H9 (cell line): ENCODE measurements at regions not wholly inside any gene's neighbourhood (a gene's known extent, or its start where the extent isn't known, plus 50 kb on each side); places are given as distances from the start of the nearest gene placed in this dataset.

ENCODE experiments used
- DNase-seq: peaks from one replicate; pipeline ENCODE4 v3.0.0-alpha.2; 2017
- H2AFZ ChIP-seq: one replicate; pipeline ENCODE4 v1.6.1; 2013; ENCODE audit warnings: mild to moderate bottlenecking, low read length, control low read depth, moderate library complexity
- H2AK5ac ChIP-seq: 2 replicates; pipeline ENCODE4 v1.6.1; 2013; ENCODE audit warnings: low read length, control low read depth, mixed read lengths; ENCODE audit not compliant: insufficient read length
- H2BK120ac ChIP-seq: one replicate; pipeline ENCODE4 v1.6.1; 2013; ENCODE audit warnings: low read depth, mild to moderate bottlenecking, low read length, control low read depth, inconsistent platforms; ENCODE audit not compliant: poor library complexity, severe bottlenecking
- H2BK12ac ChIP-seq: 2 replicates; pipeline ENCODE4 v1.6.1; 2013; ENCODE audit warnings: low read length, control low read depth, mixed read lengths, low read depth; ENCODE audit not compliant: insufficient read length
- H2BK15ac ChIP-seq: 2 replicates; pipeline ENCODE4 v1.6.1; 2013; ENCODE audit warnings: low read depth, low read length, control low read depth
- H2BK20ac ChIP-seq: one replicate; pipeline ENCODE4 v1.6.1; 2013; ENCODE audit warnings: low read depth, mild to moderate bottlenecking, low read length, control low read depth, inconsistent platforms; ENCODE audit not compliant: poor library complexity, severe bottlenecking
- H2BK5ac ChIP-seq: 2 replicates; pipeline ENCODE4 v1.6.1; 2013; ENCODE audit warnings: low read length, control low read depth, mixed read lengths; ENCODE audit not compliant: insufficient read length
- H3K14ac ChIP-seq: 2 replicates; pipeline ENCODE4 v1.6.1; 2013; ENCODE audit warnings: low read length, control low read depth; ENCODE audit not compliant: insufficient read depth
- H3K18ac ChIP-seq: 2 replicates; pipeline ENCODE4 v1.6.1; 2013; ENCODE audit warnings: low read depth, mild to moderate bottlenecking, mixed read lengths, low read length, control low read depth; ENCODE audit not compliant: insufficient read length
- H3K23ac ChIP-seq: 2 replicates; pipeline ENCODE4 v1.6.1; 2013; ENCODE audit warnings: low read length, control low read depth, mixed read lengths, low read depth; ENCODE audit not compliant: insufficient read length
- H3K23me2 ChIP-seq: 2 replicates; pipeline ENCODE4 v1.6.1; 2013; ENCODE audit warnings: low read depth, mild to moderate bottlenecking, mixed read lengths, low read length, control low read depth; ENCODE audit not compliant: insufficient read length, poor library complexity, severe bottlenecking
- H3K27ac ChIP-seq: 2 replicates; pipeline ENCODE4 v1.5.1; 2013; ENCODE audit warnings: low read length, control low read depth, mixed read lengths, low read depth; ENCODE audit not compliant: insufficient read length
- H3K27me3 ChIP-seq: 2 replicates; pipeline ENCODE4 v1.6.1; 2013; ENCODE audit warnings: low read length, control low read depth, inconsistent platforms; ENCODE audit not compliant: insufficient read depth
- H3K4ac ChIP-seq: 2 replicates; pipeline ENCODE4 v1.6.1; 2013; ENCODE audit warnings: low read depth, mild to moderate bottlenecking, control low read depth, inconsistent platforms, low read length, moderate library complexity
- H3K4me1 ChIP-seq: 2 replicates; pipeline ENCODE4 v1.6.1; 2013; ENCODE audit warnings: low read length, control low read depth, inconsistent platforms; ENCODE audit not compliant: insufficient read depth
- H3K4me2 ChIP-seq: 2 replicates; pipeline ENCODE4 v1.6.1; 2013; ENCODE audit warnings: low read length, control low read depth, mixed read lengths; ENCODE audit not compliant: insufficient read length, insufficient read depth
- H3K56ac ChIP-seq: 2 replicates; pipeline ENCODE4 v1.6.1; 2013; ENCODE audit warnings: low read depth, mild to moderate bottlenecking, mixed read lengths, low read length, control low read depth; ENCODE audit not compliant: insufficient read length
- H3K79me1 ChIP-seq: 2 replicates; pipeline ENCODE4 v1.6.1; 2013; ENCODE audit warnings: low read depth, mild to moderate bottlenecking, moderate library complexity, low read length, control low read depth, inconsistent platforms; ENCODE audit not compliant: insufficient read depth, poor library complexity, severe bottlenecking
- H3K79me2 ChIP-seq: 2 replicates; pipeline ENCODE4 v1.6.1; 2013; ENCODE audit warnings: low read length, control low read depth, inconsistent platforms; ENCODE audit not compliant: insufficient read depth
- H3K9ac ChIP-seq: 2 replicates; pipeline ENCODE4 v1.6.1; 2013; ENCODE audit warnings: low read length, control low read depth, mixed read lengths; ENCODE audit not compliant: insufficient read length; ENCODE audit errors: extremely low read depth
- H3K9me3 ChIP-seq: one replicate; pipeline ENCODE4 v1.6.1; 2013; ENCODE audit warnings: low read depth, low read length, inconsistent platforms; ENCODE audit not compliant: control insufficient read depth
- H3T11ph ChIP-seq: one replicate; pipeline ENCODE4 v1.6.1; 2013; ENCODE audit warnings: mild to moderate bottlenecking, low read length, control low read depth, inconsistent platforms
- H4K20me1 ChIP-seq: one replicate; pipeline ENCODE4 v1.6.1; 2013; ENCODE audit not compliant: control insufficient read depth, insufficient read length, insufficient read depth
- H4K5ac ChIP-seq: 2 replicates; pipeline ENCODE4 v1.6.1; 2013; ENCODE audit warnings: low read depth, mild to moderate bottlenecking, mixed read lengths, low read length, control low read depth; ENCODE audit not compliant: insufficient read length
- H4K8ac ChIP-seq: replicated peaks from 2 replicates; pipeline ENCODE4 v1.6.1; 2013; ENCODE audit warnings: low read length, control low read depth, mixed read lengths, low read depth; ENCODE audit not compliant: insufficient read length
- H4K91ac ChIP-seq: 2 replicates; pipeline ENCODE4 v1.6.1; 2013; ENCODE audit warnings: low read depth, mild to moderate bottlenecking, moderate library complexity, mixed read lengths, low read length, control low read depth; ENCODE audit not compliant: insufficient read length
- H3K27ac Mint-ChIP-seq, 3 experiments: 2 replicates in 2 of 3; 3 replicates in 1 of 3; pipeline ENCODE4 v1.8.0; 2020 to 2021; ENCODE audit warnings: mixed read lengths in 3 of 3, mild to moderate bottlenecking in 1 of 3, moderate library complexity in 1 of 3
- H3K27me3 Mint-ChIP-seq: 2 replicates; pipeline ENCODE4 v1.8.0; 2021; ENCODE audit warnings: low read depth, mild to moderate bottlenecking, moderate library complexity, mixed read lengths
- H3K36me3 Mint-ChIP-seq, 3 experiments: 2 replicates in 2 of 3; 3 replicates in 1 of 3; pipeline ENCODE4 v1.8.0; 2020 to 2021; ENCODE audit warnings: low read depth in 3 of 3, mixed read lengths in 3 of 3; ENCODE audit not compliant: insufficient read depth in 1 of 3
- H3K4me1 Mint-ChIP-seq, 2 experiments: 2 replicates each; pipeline ENCODE4 v1.8.0; 2020; ENCODE audit warnings: mixed read lengths in 2 of 2
- H3K4me3 Mint-ChIP-seq, 2 experiments: 2 replicates in 1 of 2; 3 replicates in 1 of 2; pipeline ENCODE4 v1.8.0; 2020 to 2021; ENCODE audit warnings: mild to moderate bottlenecking in 2 of 2, mixed read lengths in 2 of 2, moderate library complexity in 1 of 2
- H3K9me3 Mint-ChIP-seq, 2 experiments: 2 replicates in 1 of 2; 3 replicates in 1 of 2; pipeline ENCODE4 v1.8.0; 2020; ENCODE audit warnings: mild to moderate bottlenecking in 2 of 2, mixed read lengths in 2 of 2, moderate library complexity in 1 of 2
- WGBS: extraction: QIAGEN DNeasy Blood & Tissue Kit; methylation state at CpG from one replicate; pipeline ENCODE4 v1.1.7; 2013; ENCODE audit warnings: missing lambda C conversion rate, low lambda C conversion rate, mixed read lengths; ENCODE audit not compliant: insufficient read length; ENCODE audit errors: extremely low coverage; 5-methylcytosine and 5-hydroxymethylcytosine counted together
- TF ChIP-seq, protein P1 (sequence below): fragments of 200-600 bp; sonication (generic); conservative IDR thresholded peaks from 3 replicates; pipeline ENCODE4 v1.8.0; 2021; ENCODE audit warnings: antibody characterized with exemption, mild to moderate bottlenecking

GRCh38 chr2:40964509-40965250, 512.8 kb upstream of the SLC8A1 start:
- no peak overlapping the region for H3K23ac ChIP-seq
- no peak overlapping the region for H3K18ac ChIP-seq
- H4K20me1 ChIP-seq: no peaks in the 10 kb centered on the region
- no peak overlapping the region for H3K4me2 ChIP-seq
- H3K27me3 Mint-ChIP-seq: no peaks in the 10 kb centered on the region
- no peak overlapping the region for H2AK5ac ChIP-seq
- no peaks in the 10 kb centered on the region for H3K27me3 ChIP-seq
- no peak overlapping the region for H2BK20ac ChIP-seq
- H4K8ac ChIP-seq: no peak overlapping the region
- H4K5ac ChIP-seq: no peak overlapping the region
- H3K4me1 ChIP-seq: no peaks in the 10 kb centered on the region
- no peak overlapping the region for H3K27ac Mint-ChIP-seq
- no peak overlapping the region for H3K4me3 Mint-ChIP-seq
- no peaks in the 10 kb centered on the region for H3K9me3 ChIP-seq
- TF ChIP-seq, protein P1, sequence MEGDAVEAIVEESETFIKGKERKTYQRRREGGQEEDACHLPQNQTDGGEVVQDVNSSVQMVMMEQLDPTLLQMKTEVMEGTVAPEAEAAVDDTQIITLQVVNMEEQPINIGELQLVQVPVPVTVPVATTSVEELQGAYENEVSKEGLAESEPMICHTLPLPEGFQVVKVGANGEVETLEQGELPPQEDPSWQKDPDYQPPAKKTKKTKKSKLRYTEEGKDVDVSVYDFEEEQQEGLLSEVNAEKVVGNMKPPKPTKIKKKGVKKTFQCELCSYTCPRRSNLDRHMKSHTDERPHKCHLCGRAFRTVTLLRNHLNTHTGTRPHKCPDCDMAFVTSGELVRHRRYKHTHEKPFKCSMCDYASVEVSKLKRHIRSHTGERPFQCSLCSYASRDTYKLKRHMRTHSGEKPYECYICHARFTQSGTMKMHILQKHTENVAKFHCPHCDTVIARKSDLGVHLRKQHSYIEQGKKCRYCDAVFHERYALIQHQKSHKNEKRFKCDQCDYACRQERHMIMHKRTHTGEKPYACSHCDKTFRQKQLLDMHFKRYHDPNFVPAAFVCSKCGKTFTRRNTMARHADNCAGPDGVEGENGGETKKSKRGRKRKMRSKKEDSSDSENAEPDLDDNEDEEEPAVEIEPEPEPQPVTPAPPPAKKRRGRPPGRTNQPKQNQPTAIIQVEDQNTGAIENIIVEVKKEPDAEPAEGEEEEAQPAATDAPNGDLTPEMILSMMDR: no peak
- H2BK120ac ChIP-seq: no peak overlapping the region
- WGBS: no CpG with 5 or more reads among the region's 3 CpGs
- no peak overlapping the region for H2BK5ac ChIP-seq
- H3K14ac ChIP-seq: no peak overlapping the region
- no peak overlapping the region for H2BK12ac ChIP-seq
- H3K36me3 Mint-ChIP-seq: no peaks in the 10 kb centered on the region
- H3K23me2 ChIP-seq: no peaks in the 10 kb centered on the region
- no peak overlapping the region for H4K91ac ChIP-seq
- H3K9me3 Mint-ChIP-seq: no peaks in the 10 kb centered on the region; a peak in 1 of 5 replicates
- no peak overlapping the region for H3K4ac ChIP-seq
- H3K27ac ChIP-seq: no peak overlapping the region
- H3K79me2 ChIP-seq: no peaks in the 10 kb centered on the region
- no peak overlapping the region for H3K56ac ChIP-seq
- no peaks in the 10 kb centered on the region for H3K4me1 Mint-ChIP-seq
- no peak for DNase-seq
- no peak overlapping the region for H3T11ph ChIP-seq
- H2BK15ac ChIP-seq: no peak overlapping the region
- H2AFZ ChIP-seq: no peak overlapping the region
- no peak overlapping the region for H3K9ac ChIP-seq
- H3K79me1 ChIP-seq: no peaks in the 10 kb centered on the region
